GM11168 (cell line): ENCODE measurements at regions not wholly inside any gene's neighbourhood (a gene's known extent, or its start where the extent isn't known, plus 50 kb on each side); places are given as distances from the start of the nearest gene placed in this dataset.

ENCODE experiments used
- in situ Hi-C: fragments of 300-500 bp; cut with MboI; formaldehyde crosslinking; loops from one replicate; pipeline ENCODE4 v1.12.0; 2022; ENCODE audit warnings: low sequenced_read_pairs; ENCODE audit not compliant: unreplicated experiment

- in situ Hi-C loops: no loop called here
Observed at GRCh38 chr11:37747121-37747520, 1149.1 kb upstream of the RAG2 start.

- in situ Hi-C loops: no loop called here
Observed at GRCh38 chr11:37727371-37727770, 1129.3 kb upstream of the RAG2 start.

DNA sequence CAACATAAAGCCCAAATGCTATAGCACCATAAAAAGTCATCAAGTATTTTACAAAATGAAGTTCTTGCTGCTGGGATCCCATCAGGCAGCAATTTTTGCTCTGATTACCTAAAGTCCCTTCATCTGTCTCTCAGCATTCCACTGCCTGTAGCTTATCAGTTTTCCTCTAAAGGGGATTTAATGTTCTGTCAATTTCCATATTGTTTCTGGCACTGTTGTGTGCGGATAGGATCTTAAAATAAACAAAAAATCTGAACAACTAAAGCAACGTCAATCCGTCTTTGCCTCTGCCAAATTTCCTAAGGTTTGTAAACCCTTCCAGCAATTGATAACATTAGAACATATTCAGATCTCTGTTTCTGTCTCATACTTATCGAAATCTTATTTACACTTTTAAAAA, 1126.3 kb upstream of the RAG2 start:
- in situ Hi-C loops: no loop called here

GRCh38 chr11:37721485-37721884, 1123.4 kb upstream of the RAG2 start:
- in situ Hi-C loops: no loop called here

DNA sequence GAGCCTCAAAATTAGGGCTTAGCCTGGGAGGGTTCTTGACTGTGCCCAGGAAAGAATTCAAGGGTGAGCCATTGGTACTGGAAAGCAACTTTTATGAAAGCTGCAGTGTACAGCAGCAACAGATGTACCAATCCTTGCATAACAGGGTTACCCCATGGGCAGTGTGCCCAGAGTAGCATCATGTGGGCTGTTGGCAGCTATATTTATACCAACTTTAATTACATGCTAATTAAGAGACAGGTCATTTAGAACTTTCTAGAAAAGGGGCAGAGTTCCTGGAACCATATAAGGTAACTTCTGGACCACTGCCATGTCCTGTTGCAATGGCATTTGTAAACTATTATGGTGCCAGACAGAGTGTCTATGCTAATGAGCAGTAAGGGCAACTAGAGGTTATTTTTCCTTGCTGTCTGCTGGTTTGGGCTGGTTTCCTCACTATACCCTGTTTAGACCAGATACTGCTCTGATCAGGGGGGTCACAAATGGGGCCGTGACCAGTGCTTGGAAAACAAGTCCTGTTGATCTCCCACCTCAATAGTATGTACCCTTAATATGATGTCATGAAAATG, 1120.5 kb upstream of the RAG2 start:
- in situ Hi-C loops: no loop called here

- in situ Hi-C loops: no loop called here
Observed at GRCh38 chr11:37712251-37712650, 1114.2 kb upstream of the RAG2 start.

GRCh38 chr11:37710031-37710430, 1112.0 kb upstream of the RAG2 start:
- in situ Hi-C loops: no loop called here

- in situ Hi-C loops: no loop called here
Observed at GRCh38 chr11:37704791-37705190, 1106.8 kb upstream of the RAG2 start.

GRCh38 chr11:37699644-37700043, 1101.6 kb upstream of the RAG2 start:
- in situ Hi-C loops: no loop called here

- in situ Hi-C loops: no loop called here
Observed at GRCh38 chr11:37695283-37695682, 1097.2 kb upstream of the RAG2 start.

GRCh38 chr11:37689951-37690350, 1091.9 kb upstream of the RAG2 start:
- in situ Hi-C loops: no loop called here

DNA sequence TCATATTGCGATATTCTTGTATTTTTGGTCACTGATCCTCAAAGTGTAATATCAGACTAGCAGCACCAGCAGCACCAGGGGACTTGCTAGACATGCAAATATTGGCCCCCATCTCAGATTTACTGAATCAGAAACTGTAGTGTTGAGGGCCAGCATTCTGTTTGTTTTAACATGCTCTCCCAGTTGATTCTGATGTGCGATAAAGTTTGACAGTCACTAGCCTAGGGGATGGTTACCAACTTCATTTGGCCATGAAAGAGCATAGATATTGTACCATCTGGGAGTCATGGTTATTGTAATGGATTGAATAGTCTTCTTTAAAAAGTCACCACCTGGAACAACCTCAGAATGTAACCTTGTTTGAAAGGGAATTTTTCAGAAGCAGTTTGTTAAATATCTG, 1090.4 kb upstream of the RAG2 start:
- in situ Hi-C loops: no loop called here

DNA sequence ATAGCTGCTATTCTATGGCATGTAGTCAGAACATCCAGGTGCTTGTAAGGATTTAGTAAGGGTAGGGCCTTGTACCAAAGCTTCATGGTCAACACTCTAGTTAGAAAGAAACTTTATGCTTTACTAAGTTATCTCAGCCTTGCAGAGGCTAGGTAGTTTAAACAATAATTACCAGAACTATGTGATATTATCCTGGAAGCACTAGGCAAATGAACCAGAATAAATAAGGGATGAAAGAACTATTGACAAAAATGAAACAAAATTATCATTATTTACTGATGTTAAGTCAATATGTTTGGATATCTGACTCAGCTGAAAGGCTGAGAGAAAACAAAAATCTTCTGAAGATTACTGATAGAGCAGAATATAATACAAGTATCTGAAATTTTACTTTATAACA, 1089.1 kb upstream of the RAG2 start:
- in situ Hi-C loops: no loop called here

GRCh38 chr11:37671321-37671720, 1073.3 kb upstream of the RAG2 start:
- in situ Hi-C loops: no loop called here

- in situ Hi-C loops: no loop called here
Observed at GRCh38 chr11:37666960-37667359, 1068.9 kb upstream of the RAG2 start.

GRCh38 chr11:37657645-37658044, 1059.6 kb upstream of the RAG2 start:
- in situ Hi-C loops: no loop called here

DNA sequence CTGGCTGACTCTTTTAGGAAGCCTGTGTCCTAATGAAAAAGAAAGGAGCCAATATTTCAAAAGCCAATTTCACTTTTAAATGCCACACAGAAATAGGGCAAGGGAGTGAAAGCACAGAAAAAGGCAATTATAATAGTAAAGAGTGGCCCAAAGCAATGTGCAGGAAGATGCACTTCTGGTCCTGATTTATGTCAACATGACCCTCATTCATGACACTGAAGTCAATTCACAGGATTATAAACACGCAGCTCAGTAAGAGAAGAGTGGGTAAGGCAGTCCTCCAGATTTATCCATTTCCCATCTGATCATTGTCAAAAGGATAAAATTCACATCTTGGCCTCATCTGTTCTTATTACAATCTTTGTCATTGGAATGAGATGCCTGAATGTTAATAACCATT, 1049.7 kb upstream of the RAG2 start:
- in situ Hi-C loops: no loop called here

DNA sequence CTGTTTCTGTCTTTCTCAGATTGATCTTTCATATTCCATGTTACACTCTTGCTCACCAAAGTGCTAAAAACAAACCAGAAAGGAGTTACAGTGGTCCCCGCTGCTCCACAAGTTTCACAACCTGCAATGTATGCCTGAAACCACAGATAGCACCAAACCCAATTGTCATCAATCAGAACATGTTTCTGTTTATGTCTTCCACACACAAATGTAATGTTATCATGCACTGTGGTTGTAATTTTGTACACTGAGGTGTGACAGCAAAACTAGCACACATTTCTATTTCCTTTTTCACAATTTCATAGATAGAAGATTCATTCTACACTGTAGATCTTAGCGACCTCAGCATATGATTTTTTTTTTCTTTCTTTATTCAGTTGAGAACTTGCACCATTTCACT, 1045.9 kb upstream of the RAG2 start:
- in situ Hi-C loops: no loop called here

GRCh38 chr11:37642296-37642695, 1044.3 kb upstream of the RAG2 start:
- in situ Hi-C loops: no loop called here

DNA sequence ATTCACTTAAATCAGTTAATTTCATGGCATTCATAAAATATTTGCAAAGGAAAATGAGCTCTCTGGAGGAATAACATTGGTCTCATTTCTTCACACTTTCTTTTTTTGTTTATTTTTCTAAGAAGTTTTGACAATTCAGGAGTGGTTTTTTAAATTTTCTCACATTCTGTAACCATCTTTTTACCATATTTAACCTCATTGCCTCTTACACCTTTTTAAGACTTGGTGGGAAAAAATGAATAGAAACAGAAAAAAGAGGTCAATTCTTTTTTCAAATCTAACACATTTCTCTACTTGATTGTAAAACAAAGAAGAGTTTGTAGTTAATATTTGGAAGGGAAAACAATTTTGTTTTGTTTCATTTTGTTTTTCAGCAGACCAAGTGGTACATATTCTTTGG, 1034.7 kb upstream of the RAG2 start:
- in situ Hi-C loops: no loop called here

DNA sequence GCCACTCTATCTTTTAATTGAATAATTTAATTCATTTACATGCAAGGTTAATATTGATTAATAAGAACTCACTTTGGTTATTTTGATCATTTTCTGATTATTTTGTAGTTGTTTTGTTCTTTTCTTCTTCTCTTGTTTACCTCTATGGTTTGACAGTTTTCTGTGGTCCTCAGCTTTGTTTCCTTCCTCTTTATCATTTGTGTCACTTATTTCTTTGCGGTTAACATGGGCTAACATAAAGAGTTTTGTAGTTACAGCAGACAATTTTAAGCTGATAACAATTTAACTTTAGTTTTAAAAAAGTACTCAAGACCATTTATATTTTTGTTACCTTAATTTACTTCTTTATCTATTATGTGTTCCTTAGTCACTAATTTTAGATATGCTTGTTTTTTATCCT, 1032.8 kb upstream of the RAG2 start:
- in situ Hi-C loops: no loop called here

DNA sequence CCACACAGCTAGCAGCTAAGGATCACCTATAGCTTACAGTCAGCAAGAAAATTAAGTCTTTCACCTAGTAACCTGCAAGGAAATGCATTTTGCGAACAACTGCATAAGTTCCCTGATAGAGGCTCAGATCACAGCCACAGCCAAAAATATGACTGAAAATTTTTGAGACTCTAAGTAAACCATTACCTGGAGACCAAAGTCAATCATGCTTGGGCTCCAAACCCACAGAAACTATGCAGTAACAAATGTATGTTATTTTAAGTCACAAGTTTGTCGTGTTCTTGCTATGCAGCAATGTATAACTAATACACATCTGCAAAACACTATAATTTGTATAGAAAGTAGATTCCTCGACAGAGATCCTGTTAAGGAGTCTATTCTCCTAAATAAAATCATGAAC, 1025.7 kb upstream of the RAG2 start:
- in situ Hi-C loops: no loop called here

DNA sequence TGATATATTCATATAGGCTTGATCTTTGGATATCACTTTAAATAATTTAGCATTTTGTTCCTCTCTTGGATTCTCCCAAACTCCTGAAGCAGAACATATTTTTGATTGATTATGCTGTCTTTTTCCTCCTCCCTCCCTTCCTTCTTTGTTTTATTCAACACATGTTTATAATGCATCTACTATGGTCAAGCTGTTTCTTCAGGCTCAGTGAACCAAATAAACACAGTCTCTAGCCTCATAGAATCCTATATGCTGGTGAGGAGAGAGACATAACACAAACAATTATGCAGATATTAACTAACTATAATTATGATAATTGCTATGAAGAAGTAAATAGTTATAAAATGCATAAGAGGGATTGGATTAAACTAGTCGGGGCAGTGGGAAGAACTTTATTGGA, 1023.6 kb upstream of the RAG2 start:
- in situ Hi-C loops: no loop called here
